ENCODE measurements at regions not wholly inside any gene's neighbourhood (a gene's known extent, or its start where the extent isn't known, plus 50 kb on each side); places are given as distances from the start of the nearest gene placed in this dataset.

DNA sequence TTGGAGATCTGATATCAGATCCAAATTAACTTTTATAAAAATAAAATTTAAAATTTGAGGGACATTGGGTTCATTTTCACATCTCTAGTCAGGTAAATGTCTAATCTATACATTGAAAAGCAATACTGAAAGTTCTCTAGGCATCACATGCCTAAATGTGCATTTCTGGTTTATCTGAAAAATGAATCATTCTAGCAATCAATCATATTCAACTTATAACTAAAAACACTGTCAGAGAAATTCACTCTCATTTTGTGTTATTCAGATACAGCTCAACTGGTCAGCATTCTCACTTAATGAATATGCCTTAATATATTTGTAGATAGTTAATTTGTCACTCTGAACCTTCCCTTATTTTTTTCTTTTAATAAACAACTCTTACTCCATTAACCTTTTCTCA is 243.2 kb downstream of the CASP12 start:
- DNase-seq (ENCODE audit: low spot score): no peak

- no peak for DNase-seq (ENCODE audit: low spot score)
These were observed 244.0 kb downstream of the CASP12 start for GRCh38 chr11:104654181-104654813.

GRCh38 chr11:104653407-104653806 is 244.9 kb downstream of the CASP12 start:
- DNase-seq (ENCODE audit: low spot score): no peak

- DNase-seq (ENCODE audit: low spot score): no peak
These were observed 245.3 kb downstream of the CASP12 start for GRCh38 chr11:104652996-104653395.

DNA sequence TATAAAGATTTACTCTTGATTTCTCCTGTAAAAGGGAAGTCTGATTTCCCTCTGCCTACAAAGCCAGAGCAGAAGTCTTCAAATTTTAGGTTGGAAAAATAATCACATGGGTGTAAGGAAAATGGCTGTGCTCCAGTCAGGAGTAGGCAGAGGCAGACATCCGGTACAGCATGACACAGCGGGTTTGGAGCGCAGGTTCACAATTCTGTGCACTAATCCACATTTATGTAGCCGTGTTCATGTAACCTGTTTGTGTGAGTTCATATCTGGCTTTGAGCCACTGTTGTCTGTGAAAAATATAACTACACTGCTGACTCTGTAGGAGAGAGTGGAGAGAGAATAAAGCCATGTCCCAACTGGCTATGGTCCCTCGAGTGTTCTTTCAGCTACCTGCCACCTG is 248.0 kb downstream of the CASP12 start:
- DNase-seq (ENCODE audit: low spot score): no peak

- DNase-seq (ENCODE audit: low spot score): no peak
These were observed 249.3 kb downstream of the CASP12 start for GRCh38 chr11:104649002-104649401.

DNA sequence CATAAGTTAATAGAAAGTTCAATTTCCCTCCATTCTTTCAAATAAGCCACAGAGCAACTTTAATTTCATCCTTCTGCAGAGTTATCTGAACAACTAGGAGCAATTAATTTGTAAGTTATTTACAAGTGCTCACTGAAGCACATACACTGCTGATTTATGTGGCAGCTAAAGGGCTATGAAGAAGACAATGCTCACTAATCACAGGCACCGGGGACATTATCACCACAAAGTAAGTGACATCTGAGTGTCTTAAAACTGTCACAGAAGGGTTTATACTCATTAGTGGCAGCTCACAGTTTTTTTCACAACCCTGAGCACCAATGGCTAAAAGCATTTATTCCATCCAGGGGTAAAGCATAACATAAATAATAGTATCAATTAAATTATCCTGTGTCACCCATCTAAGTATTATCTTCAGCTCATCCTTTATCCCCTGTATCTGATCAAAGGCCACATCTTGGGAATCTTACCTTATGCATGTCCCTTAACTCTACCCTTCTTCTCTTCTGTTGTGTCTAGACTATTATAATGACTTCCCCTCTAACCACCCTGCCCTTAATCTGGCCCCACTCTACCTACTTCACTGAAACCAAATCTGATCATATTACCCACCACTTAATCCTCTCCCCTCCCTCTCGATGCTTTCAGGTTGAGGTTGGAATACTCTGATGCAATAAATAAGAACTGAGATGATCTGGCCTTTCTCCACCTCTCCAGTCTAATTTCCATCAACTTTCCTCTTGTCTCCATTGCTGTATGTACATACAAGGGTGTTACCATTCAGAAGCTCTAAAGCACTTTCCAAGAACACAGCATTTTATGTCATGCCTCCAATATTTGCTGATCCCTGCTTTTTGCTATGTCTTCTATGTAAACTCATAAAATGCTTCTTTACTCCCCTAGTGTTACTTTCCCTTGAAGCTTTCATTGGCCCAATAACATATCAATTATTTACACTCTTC is 252.7 kb downstream of the CASP12 start:
- no peak for DNase-seq (ENCODE audit: low spot score)

DNA sequence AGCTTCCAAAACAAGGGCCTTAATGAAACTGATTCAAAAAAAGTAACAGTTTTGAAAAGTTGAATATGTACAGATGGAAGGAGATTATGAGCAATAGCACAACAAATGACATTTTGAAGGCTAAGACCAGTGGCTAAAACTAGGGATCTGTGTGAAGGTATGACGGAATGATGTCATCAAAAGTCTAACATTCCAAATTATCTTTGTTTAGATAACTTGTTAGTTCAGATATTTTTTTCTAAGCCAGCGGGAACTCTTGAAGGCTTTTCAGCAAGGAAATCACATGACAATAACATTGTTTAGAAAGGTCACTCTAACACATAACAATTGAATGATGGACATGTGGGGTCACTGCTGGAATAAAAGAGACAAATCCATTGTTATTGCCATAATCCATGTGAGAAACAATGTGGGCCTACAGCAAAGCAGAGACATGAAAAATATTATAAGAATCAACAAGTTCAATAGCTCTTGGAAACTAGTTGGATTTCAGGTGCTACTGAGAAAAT is 260.5 kb downstream of the CASP12 start:
- DNase-seq (ENCODE audit: low spot score): no peak

- no peak for DNase-seq (ENCODE audit: low spot score)
These were observed 265.0 kb downstream of the CASP12 start for GRCh38 chr11:104633226-104633625.

DNA sequence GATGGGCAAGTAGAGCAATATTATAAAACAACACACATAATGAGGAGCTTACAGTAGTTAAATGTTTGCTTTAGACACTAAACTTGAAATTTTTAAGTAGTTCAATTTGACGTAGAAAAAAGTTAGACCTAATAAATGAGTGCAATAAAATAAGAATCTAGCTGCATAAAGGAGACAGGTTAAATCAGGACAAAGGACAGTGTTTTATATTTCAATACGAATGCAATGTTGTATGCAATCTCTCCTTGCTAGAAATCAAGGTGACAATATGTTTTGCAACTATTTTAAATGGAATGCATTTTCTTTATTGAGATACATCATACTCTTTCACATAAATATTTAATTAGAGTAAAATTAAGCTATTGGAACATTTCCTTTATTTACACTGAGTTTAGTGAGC is 267.9 kb downstream of the CASP12 start:
- no peak for DNase-seq (ENCODE audit: low spot score)

GRCh38 chr11:104625246-104625645 is 273.0 kb downstream of the CASP12 start:
- DNase-seq (ENCODE audit: low spot score): no peak

GRCh38 chr11:104624021-104624420 is 274.2 kb downstream of the CASP12 start:
- DNase-seq (ENCODE audit: low spot score): no peak

- no peak for DNase-seq (ENCODE audit: low spot score)
These were observed 274.7 kb downstream of the CASP12 start for GRCh38 chr11:104623518-104623917.

GRCh38 chr11:104620991-104621390 is 277.3 kb downstream of the CASP12 start:
- no peak for DNase-seq (ENCODE audit: low spot score)

DNA sequence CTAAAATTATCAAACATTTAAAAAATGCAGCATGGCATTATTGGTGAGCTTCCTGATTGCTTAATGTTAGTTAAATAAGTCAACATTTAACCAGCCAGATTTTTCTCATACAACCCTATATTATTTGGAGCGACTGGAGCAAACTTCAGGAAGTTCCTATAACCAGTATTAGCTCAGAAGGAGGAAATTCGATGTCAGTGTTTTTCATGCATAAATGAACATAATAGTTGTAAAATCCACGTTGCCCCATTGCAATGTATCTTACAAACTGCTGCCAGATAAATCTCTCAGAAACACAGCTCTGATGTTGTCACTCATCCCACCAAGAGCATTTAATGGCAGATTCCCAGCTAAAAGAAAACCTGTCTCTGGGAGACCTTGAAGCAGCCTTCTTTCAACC is 278.5 kb downstream of the CASP12 start:
- DNase-seq (ENCODE audit: low spot score): no peak

DNA sequence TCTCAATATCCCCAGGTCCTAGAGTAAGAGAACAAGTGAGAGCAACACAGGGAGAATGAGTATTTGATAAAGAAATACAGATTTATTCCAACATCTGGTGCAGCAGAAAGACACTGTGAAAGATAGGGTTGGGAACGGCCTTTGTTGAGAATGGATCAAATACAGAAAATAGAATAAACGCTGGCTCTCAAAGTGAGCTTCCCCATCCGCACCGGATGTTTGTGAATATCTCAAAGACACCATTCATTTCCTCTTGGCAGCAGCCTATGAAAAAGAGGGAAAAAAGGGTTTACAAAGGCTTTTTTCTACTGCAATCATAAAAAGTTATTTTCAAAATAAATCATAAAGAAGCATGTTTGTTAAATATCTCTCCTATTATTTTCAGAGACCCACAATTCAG is 279.3 kb downstream of the CASP12 start:
- no peak for DNase-seq (ENCODE audit: low spot score)

DNA sequence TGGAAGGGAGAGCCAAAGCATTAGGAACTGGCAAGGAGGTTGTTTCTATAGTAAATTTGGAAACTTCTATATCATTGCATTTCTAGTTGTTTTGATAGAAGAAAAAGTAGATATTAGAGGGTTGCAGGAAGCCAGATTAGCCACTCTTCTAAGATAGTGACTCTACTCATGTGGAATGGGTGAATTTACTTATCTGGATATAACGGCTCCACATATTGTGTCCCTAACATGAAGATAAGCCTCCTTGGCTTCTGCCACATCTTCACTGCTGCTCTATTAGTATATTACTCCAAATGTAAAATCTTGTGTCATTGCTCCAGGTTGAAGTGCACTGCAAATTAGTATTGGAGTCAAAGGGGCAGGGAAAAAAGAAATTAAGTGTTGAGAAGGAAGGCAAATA is 283.3 kb downstream of the CASP12 start:
- no peak for DNase-seq (ENCODE audit: low spot score)

- DNase-seq (ENCODE audit: low spot score): no peak
These were observed 284.1 kb downstream of the CASP12 start for GRCh38 chr11:104614117-104614680.

GRCh38 chr11:104610635-104611034 is 287.6 kb downstream of the CASP12 start:
- DNase-seq (ENCODE audit: low spot score): no peak

GRCh38 chr11:104609311-104610085 is 288.8 kb downstream of the CASP12 start:
- DNase-seq (ENCODE audit: low spot score): peak; percentile 75

DNA sequence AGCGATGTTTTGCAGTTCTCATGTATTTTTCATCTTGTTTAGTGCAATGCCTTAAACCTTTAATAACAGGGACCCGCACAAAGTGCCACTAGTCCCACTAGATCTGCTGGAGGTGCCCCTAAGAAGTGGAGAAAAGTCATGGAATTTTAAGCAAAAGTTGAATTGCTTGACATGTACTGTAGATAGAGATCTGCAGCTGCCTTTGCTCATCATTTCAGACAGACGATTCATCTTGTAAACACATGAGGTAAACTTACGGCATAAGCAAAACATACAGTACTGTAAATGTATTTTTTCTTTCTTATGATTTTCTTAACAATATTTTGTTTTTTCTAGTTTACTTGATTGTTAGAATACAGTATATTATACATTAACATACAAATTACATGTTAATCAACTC is 295.6 kb downstream of the CASP12 start:
- no peak for DNase-seq (ENCODE audit: low spot score)

Data from RKO (cell line).